B cell (primary cell): ENCODE measurements at regions not wholly inside any gene's neighbourhood (a gene's known extent, or its start where the extent isn't known, plus 50 kb on each side); places are given as distances from the start of the nearest gene placed in this dataset.

Source experiments
- ATAC-seq: fragments of 200-7000 bp; cut with Tn5 transposase; one replicate; pipeline ENCODE4 v1.10.0; 2021; ENCODE audit warnings: low read depth, mild to moderate bottlenecking, moderate number of reproducible peaks, moderate library complexity
- CTCF ChIA-PET: fragments of 350-600 bp; sonication (Branson Sonifier 250); formaldehyde crosslinking; loops from one replicate; lab custom pipeline; 2021; ENCODE audit warnings: antibody characterized with exemption, inconsistent platforms; lab: Charles Lee
- POLR2A ChIA-PET: fragments of 350-600 bp; sonication (Branson Sonifier 250); formaldehyde crosslinking; loops from one replicate; lab custom pipeline; 2021; ENCODE audit warnings: antibody characterized with exemption; lab: Charles Lee
- DNase-seq: peaks from one replicate; pipeline ENCODE4 v3.0.0; 2013
- H2AFZ ChIP-seq: 2 replicates; pipeline ENCODE4 v1.6.1; 2012; ENCODE audit warnings: mild to moderate bottlenecking, low read depth, low read length; ENCODE audit not compliant: insufficient read depth, poor library complexity, severe bottlenecking
- H3K27ac ChIP-seq, 2 donors: 1 replicate in 1 of 2; 2 replicates in 1 of 2; pipeline ENCODE4 v1.5.1; 2012 to 2013; ENCODE audit warnings: low read length in 2 of 2, mild to moderate bottlenecking in 2 of 2, moderate library complexity in 1 of 2
- H3K27me3 ChIP-seq, 4 experiments: fragments of 200-600 bp in 1 of 4; sonication (generic) in 1 of 4; replicated peaks in 1 of 4; 1 replicate in 2 of 4; 2 replicates in 2 of 4; pipeline versions ENCODE4 v1.6.1 to v1.7.0; 2013 to 2016; ENCODE audit warnings: low read length in 3 of 4, mild to moderate bottlenecking in 2 of 4, mixed read lengths in 1 of 4, moderate library complexity in 1 of 4; ENCODE audit not compliant: insufficient read depth in 4 of 4, control insufficient read depth in 3 of 4; ENCODE audit errors: control extremely low read depth in 1 of 4
- H3K36me3 ChIP-seq, 2 experiments: replicated peaks in 1 of 2; 1 replicate in 1 of 2; 2 replicates in 1 of 2; pipeline versions ENCODE4 v1.6.1 to v1.7.1; 2013; ENCODE audit warnings: low read length in 1 of 2; ENCODE audit not compliant: insufficient read depth in 2 of 2, control insufficient read depth in 1 of 2; ENCODE audit errors: control extremely low read depth in 1 of 2, extremely low read depth in 1 of 2
- H3K4me1 ChIP-seq, 2 donors: fragments of 200-600 bp in 1 of 2; sonication (generic) in 1 of 2; 1 replicate in 1 of 2; 2 replicates in 1 of 2; pipeline versions ENCODE4 v1.5.1 to v1.6.1; 2013 to 2017; ENCODE audit warnings: low read length in 2 of 2; ENCODE audit not compliant: control insufficient read depth in 2 of 2, insufficient read depth in 2 of 2
- H3K4me2 ChIP-seq: replicated peaks from 2 replicates; pipeline ENCODE3; 2012; ENCODE audit warnings: mild to moderate bottlenecking, low read depth, low read length; ENCODE audit not compliant: poor library complexity, severe bottlenecking
- H3K4me3 ChIP-seq, 5 experiments: fragments of 200-600 bp in 1 of 5; sonication (generic) in 1 of 5; 1 replicate in 3 of 5; 2 replicates in 2 of 5; pipeline versions ENCODE4 v1.5.1 to v1.7.0; 2011 to 2016; ENCODE audit warnings: low read length in 4 of 5, mild to moderate bottlenecking in 4 of 5, low read depth in 2 of 5, control low read depth in 1 of 5, moderate library complexity in 1 of 5; ENCODE audit not compliant: insufficient read depth in 1 of 5; ENCODE audit errors: control extremely low read depth in 1 of 5, extremely low read depth in 1 of 5
- H3K79me2 ChIP-seq: fragments of 200-600 bp; sonication (generic); one replicate; pipeline ENCODE4 v1.6.0; 2016; ENCODE audit warnings: low read length; ENCODE audit not compliant: control insufficient read depth, insufficient read depth
- H3K9ac ChIP-seq: fragments of 200-600 bp; sonication (generic); 2 replicates; pipeline ENCODE4 v1.6.1; 2017; ENCODE audit warnings: mild to moderate bottlenecking, low read length, moderate library complexity
- H3K9me3 ChIP-seq, 3 donors: one replicate each; pipeline versions ENCODE4 v1.6.1 to v1.7.1; 2013; ENCODE audit warnings: low read length in 2 of 3; ENCODE audit not compliant: control insufficient read depth in 2 of 3, insufficient read depth in 1 of 3; ENCODE audit errors: control extremely low read depth in 1 of 3
- H4K20me1 ChIP-seq: 2 replicates; pipeline ENCODE4 v1.6.0; 2012; ENCODE audit warnings: mild to moderate bottlenecking, low read length; ENCODE audit not compliant: insufficient read depth, control insufficient read depth, poor library complexity, severe bottlenecking
- H3K27ac Mint-ChIP-seq: one replicate; pipeline ENCODE4 v1.8.0; 2021; ENCODE audit warnings: mixed read lengths
- H3K27me3 Mint-ChIP-seq: one replicate; pipeline ENCODE4 v1.8.0; 2021; ENCODE audit warnings: mixed read lengths
- H3K4me1 Mint-ChIP-seq: one replicate; pipeline ENCODE4 v1.8.0; 2021; ENCODE audit warnings: mixed read lengths
- H3K4me3 Mint-ChIP-seq: one replicate; pipeline ENCODE4 v1.8.0; 2021; ENCODE audit warnings: mixed read lengths
- H3K9me3 Mint-ChIP-seq: one replicate; pipeline ENCODE4 v1.8.0; 2022; ENCODE audit warnings: mixed read lengths; ENCODE audit not compliant: insufficient read depth
- CTCF ChIP-seq: fragments of 200-600 bp; IDR thresholded peaks from one replicate; pipeline ENCODE4 v1.8.0; 2022; ENCODE audit warnings: antibody characterized with exemption, mild to moderate bottlenecking
- EZH2 ChIP-seq: IDR thresholded peaks from 2 replicates; pipeline ENCODE4 v1.6.1; 2012; ENCODE audit warnings: borderline replicate concordance, low read depth, mild to moderate bottlenecking, moderate library complexity, low read length; ENCODE audit not compliant: insufficient read depth, poor library complexity, severe bottlenecking
- WGBS: methylation state at CpG from one replicate; pipeline ENCODE4 v1.1.5; 2013; ENCODE audit warnings: missing lambda C conversion rate; ENCODE audit not compliant: insufficient coverage; 5-methylcytosine and 5-hydroxymethylcytosine counted together
- intact Hi-C: fragments of 100-400 bp; cut with micrococcal nuclease; formaldehyde crosslinking; loops from one replicate; pipeline ENCODE4 v1.10.0; 2022

DNA sequence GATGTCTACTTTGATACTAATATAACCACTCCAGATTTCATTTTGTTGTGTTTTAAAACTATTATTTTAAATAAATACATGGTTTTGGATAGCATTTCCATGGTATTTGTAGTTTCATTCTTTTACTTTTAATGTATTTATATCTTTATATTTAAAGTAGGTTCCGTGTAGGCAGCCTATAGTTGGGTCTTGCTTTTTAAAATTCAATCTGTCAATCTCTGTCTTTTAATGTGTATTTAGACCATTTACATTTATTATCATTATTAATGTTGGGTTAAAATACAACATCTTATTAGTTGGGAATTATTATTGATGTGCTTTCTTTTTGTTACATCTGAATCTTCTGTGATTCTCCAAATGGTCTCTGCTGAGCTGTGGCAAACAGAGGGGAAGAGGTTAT lies 412.1 kb downstream of the NPIPA7 start:
- no peak overlapping the region for H3K27ac Mint-ChIP-seq
- no peaks in the 10 kb centered on the region for H3K27me3 Mint-ChIP-seq
- Histone ChIP-seq H3K4me3 (no peak overlapping the region), H4K20me1 (no peaks in the 10 kb centered on the region), H3K79me2 (no peaks in the 10 kb centered on the region), H3K4me2 (no peak overlapping the region), H3K9ac (no peak overlapping the region), H3K4me1 (no peaks in the 10 kb centered on the region), H3K9me3 (peaks cover 0 to 8% (median 3%) of the 10 kb centered on the region in 3 donors), H3K27ac (no peak overlapping the region), H3K36me3 (no peaks in the 10 kb centered on the region), H3K27me3 (no peaks in the 10 kb centered on the region), H2AFZ (no peak overlapping the region)
- no peak overlapping the region for H3K4me3 Mint-ChIP-seq
- H3K9me3 Mint-ChIP-seq = peaks cover 4% of the 10 kb centered on the region
- TF ChIP-seq CTCF (no peak), EZH2 (no peak)
- no CpG with 5 or more reads among the region's 1 CpG for WGBS
- ChIA-PET CTCF (no interaction called here), POLR2A (no interaction called here)
- ATAC-seq = no peak
- no peak for DNase-seq
- H3K4me1 Mint-ChIP-seq = no peaks in the 10 kb centered on the region
- intact Hi-C loops = no loop called here

DNA sequence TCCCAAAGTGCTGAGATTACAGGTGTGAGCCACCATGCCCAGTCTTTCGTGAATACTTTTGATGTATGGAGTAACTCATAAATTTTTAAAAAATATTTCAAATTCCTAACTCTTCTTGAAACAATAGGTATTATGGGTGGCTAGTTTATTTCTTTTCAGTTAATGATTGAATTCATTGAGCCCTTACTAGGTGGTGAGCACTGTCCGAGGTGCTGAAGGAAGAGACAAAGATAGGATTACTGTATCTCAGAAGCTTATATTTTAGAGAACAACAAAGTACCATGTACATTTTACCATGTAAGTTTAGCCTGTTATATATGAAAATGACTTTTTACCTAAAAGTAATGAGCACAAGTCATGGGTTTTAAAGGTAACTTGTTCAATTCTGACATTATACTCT lies 418.3 kb downstream of the NPIPA7 start:
- Histone ChIP-seq H3K36me3 (no peaks in the 10 kb centered on the region), H3K9me3 (no peaks in the 10 kb centered on the region), H3K4me1 (no peaks in the 10 kb centered on the region), H3K27me3 (no peaks in the 10 kb centered on the region), H4K20me1 (no peaks in the 10 kb centered on the region), H3K4me2 (no peak overlapping the region), H3K4me3 (no peak overlapping the region), H3K9ac (no peak overlapping the region), H3K27ac (no peak overlapping the region), H2AFZ (no peak overlapping the region), H3K79me2 (no peaks in the 10 kb centered on the region)
- Mint-ChIP-seq H3K4me1 (no peaks in the 10 kb centered on the region), H3K27ac (no peak overlapping the region), H3K27me3 (peaks cover 6% of the 10 kb centered on the region), H3K4me3 (no peak overlapping the region), H3K9me3 (no peaks in the 10 kb centered on the region)
- intact Hi-C loops = no loop called here
- ATAC-seq (no peak), DNase-seq (no peak)
- no CpG with 5 or more reads among the region's 2 CpGs for WGBS
- CTCF ChIA-PET = no interaction called here
- POLR2A ChIA-PET = no interaction called here
- TF ChIP-seq CTCF (no peak), EZH2 (no peak)
